ENCODE measurements at regions not wholly inside any gene's neighbourhood (a gene's known extent, or its start where the extent isn't known, plus 50 kb on each side); places are given as distances from the start of the nearest gene placed in this dataset.

GRCh38 chr5:117456866-117457470 lies 882.3 kb upstream of the SEMA6A start:
- TF ChIP-seq CTCF (IDR thresholded peaks at IDR 0.05; ENCODE audit: insufficient read depth, low read length, poor library complexity, severe bottlenecking) = no peak
- no peak for DNase-seq (ENCODE audit: extremely low read depth, insufficient read length)
- no peak overlapping the region for H3K4me3 ChIP-seq (replicated peaks; ENCODE audit: low read depth, low read length)
- no peaks in the 10 kb centered on the region for H3K27me3 ChIP-seq (replicated peaks; ENCODE audit: control insufficient read depth, insufficient read depth, low read length)
- no peaks in the 10 kb centered on the region for H3K36me3 ChIP-seq (ENCODE audit: control insufficient read depth, insufficient read depth, low read length)

- H3K27me3 ChIP-seq (replicated peaks; ENCODE audit: control insufficient read depth, insufficient read depth, low read length) = no peaks in the 10 kb centered on the region
- H3K4me3 ChIP-seq (replicated peaks; ENCODE audit: low read depth, low read length) = no peak overlapping the region
- peak; percentile 20 for TF ChIP-seq CTCF (IDR thresholded peaks at IDR 0.05; ENCODE audit: insufficient read depth, low read length, poor library complexity, severe bottlenecking)
- H3K36me3 ChIP-seq (ENCODE audit: control insufficient read depth, insufficient read depth, low read length) = no peaks in the 10 kb centered on the region
- DNase-seq (ENCODE audit: extremely low read depth, insufficient read length) = no peak
These were observed 880.9 kb upstream of the SEMA6A start for GRCh38 chr5:117455236-117456233.

- DNase-seq (ENCODE audit: extremely low read depth, insufficient read length) = peak; percentile 35
- Histone ChIP-seq H3K4me3 (replicated peaks; ENCODE audit: low read depth, low read length) (no peak overlapping the region), H3K36me3 (ENCODE audit: control insufficient read depth, insufficient read depth, low read length) (no peaks in the 10 kb centered on the region), H3K27me3 (replicated peaks; ENCODE audit: control insufficient read depth, insufficient read depth, low read length) (no peaks in the 10 kb centered on the region)
- TF ChIP-seq CTCF (IDR thresholded peaks at IDR 0.05; ENCODE audit: insufficient read depth, low read length, poor library complexity, severe bottlenecking) = peak; percentile 89
These were observed 880.1 kb upstream of the SEMA6A start for GRCh38 chr5:117454716-117455212.

GRCh38 chr5:117436846-117437245 lies 862.2 kb upstream of the SEMA6A start:
- no peak for DNase-seq (ENCODE audit: extremely low read depth, insufficient read length)
- no peaks in the 10 kb centered on the region for H3K27me3 ChIP-seq (replicated peaks; ENCODE audit: control insufficient read depth, insufficient read depth, low read length)
- no peaks in the 10 kb centered on the region for H3K36me3 ChIP-seq (ENCODE audit: control insufficient read depth, insufficient read depth, low read length)
- no peak for TF ChIP-seq CTCF (IDR thresholded peaks at IDR 0.05; ENCODE audit: insufficient read depth, low read length, poor library complexity, severe bottlenecking)
- no peak overlapping the region for H3K4me3 ChIP-seq (replicated peaks; ENCODE audit: low read depth, low read length)

- no peaks in the 10 kb centered on the region for H3K27me3 ChIP-seq (replicated peaks; ENCODE audit: control insufficient read depth, insufficient read depth, low read length)
- H3K36me3 ChIP-seq (ENCODE audit: control insufficient read depth, insufficient read depth, low read length) = no peaks in the 10 kb centered on the region
- no peak overlapping the region for H3K4me3 ChIP-seq (replicated peaks; ENCODE audit: low read depth, low read length)
- DNase-seq (ENCODE audit: extremely low read depth, insufficient read length) = no peak
- TF ChIP-seq CTCF (IDR thresholded peaks at IDR 0.05; ENCODE audit: insufficient read depth, low read length, poor library complexity, severe bottlenecking) = no peak
These were observed 860.6 kb upstream of the SEMA6A start for GRCh38 chr5:117435203-117435602.

Data from GM06990 (cell line).